ENCODE measurements at regions not wholly inside any gene's neighbourhood (a gene's known extent, or its start where the extent isn't known, plus 50 kb on each side); places are given as distances from the start of the nearest gene placed in this dataset.
A peak's percentile ranks its signal among the peaks of the same experiment; 100 is the strongest.

DNA sequence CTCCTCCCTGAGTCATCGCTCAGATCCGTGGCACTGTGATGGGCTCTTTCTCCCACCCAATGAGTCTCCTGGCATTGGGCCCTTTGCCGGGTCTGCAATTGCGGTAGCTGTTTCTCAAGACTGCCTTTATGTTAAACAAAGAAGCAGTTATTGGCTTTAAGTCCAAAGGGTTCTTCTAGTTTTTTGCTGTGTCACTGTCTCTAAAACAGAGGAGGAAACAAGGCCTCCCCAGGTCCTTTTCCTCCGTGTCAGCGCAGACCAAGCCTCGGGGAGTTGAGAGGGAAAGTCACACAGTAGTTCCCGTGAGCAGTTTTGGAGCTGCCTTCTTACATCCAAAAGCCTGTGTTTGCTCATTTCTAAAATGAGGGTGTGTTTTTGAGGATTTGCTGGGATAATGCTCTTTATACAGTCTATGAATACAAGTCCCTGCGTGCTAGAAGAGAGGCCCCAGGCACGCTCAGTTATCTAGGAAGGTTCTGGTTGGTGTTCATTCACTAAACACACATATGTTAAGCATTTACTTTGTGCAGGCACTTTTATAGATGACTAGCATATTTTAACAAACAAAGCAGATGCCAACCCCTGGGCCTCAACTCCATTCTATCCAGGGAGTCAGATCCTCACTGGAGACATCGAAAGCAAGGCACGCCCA is 126.0 kb upstream of the PZP start:
- H3K9me3 ChIP-seq: no peaks in the 10 kb centered on the region
- TF ChIP-seq, protein P1, sequence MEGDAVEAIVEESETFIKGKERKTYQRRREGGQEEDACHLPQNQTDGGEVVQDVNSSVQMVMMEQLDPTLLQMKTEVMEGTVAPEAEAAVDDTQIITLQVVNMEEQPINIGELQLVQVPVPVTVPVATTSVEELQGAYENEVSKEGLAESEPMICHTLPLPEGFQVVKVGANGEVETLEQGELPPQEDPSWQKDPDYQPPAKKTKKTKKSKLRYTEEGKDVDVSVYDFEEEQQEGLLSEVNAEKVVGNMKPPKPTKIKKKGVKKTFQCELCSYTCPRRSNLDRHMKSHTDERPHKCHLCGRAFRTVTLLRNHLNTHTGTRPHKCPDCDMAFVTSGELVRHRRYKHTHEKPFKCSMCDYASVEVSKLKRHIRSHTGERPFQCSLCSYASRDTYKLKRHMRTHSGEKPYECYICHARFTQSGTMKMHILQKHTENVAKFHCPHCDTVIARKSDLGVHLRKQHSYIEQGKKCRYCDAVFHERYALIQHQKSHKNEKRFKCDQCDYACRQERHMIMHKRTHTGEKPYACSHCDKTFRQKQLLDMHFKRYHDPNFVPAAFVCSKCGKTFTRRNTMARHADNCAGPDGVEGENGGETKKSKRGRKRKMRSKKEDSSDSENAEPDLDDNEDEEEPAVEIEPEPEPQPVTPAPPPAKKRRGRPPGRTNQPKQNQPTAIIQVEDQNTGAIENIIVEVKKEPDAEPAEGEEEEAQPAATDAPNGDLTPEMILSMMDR (IDR thresholded peaks at IDR 0.05): no peak
- no peaks in the 10 kb centered on the region for H3K4me1 ChIP-seq (ENCODE audit: control insufficient read depth in 1 of 2, low read depth in 2 of 2)
- H3K4me3 ChIP-seq: no peak overlapping the region
- DNase-seq (ENCODE audit: low spot score) (no peak), ATAC-seq (ENCODE audit: insufficient number of reproducible peaks, low FRiP score, low read depth) (no peak)
- H3K36me3 ChIP-seq: no peaks in the 10 kb centered on the region
- no peak overlapping the region for H3K27ac ChIP-seq
- H3K27me3 ChIP-seq (replicated peaks; ENCODE audit: insufficient read depth): no peaks in the 10 kb centered on the region

DNA sequence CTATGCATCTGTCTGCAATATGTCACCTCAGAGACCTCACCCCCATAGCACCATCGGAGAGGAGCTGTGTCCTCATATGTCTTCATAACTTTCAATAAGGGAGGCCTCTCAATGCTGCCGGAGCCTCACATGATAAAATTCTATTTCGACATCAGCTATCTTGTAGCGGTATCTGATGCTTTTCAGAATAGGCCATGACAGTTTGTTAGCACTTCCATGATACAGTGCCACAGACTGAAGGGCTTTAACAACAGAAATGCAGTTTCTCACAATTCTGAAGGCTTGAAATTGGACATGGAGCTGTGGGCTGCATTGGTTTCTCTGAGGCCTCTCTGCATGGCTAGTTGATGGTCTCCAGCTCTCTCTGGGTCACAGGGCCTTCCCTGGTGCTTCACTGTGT is 125.0 kb upstream of the PZP start:
- Histone ChIP-seq H3K9me3 (no peaks in the 10 kb centered on the region), H3K27ac (no peak overlapping the region), H3K27me3 (replicated peaks; ENCODE audit: insufficient read depth) (no peaks in the 10 kb centered on the region), H3K4me3 (no peak overlapping the region), H3K4me1 (ENCODE audit: control insufficient read depth in 1 of 2, low read depth in 2 of 2) (no peaks in the 10 kb centered on the region), H3K36me3 (no peaks in the 10 kb centered on the region)
- DNase-seq (ENCODE audit: low spot score): no peak
- no peak for ATAC-seq (ENCODE audit: insufficient number of reproducible peaks, low FRiP score, low read depth)
- TF ChIP-seq, protein P1 (IDR thresholded peaks at IDR 0.05): no peak

DNA sequence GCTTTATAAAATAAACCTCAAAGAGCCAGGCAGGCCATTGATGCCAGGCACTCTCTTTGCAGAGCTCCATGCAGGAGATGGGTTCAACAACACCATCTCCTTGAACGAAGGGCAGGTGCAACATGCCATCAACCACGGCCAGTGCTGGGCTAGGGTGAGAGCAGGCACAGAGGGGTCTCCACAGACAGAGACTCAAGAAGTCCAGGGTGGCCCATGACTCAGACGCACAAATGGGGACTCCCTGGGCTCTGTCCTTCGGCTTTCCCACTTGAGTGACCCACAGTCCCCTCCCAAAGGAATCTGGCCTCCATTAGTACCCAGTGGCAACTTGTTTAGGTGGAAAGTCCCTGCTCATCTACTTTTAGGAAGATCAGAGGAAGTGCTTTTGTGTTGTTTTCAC is 124.4 kb upstream of the PZP start:
- no peak overlapping the region for H3K27ac ChIP-seq
- H3K4me3 ChIP-seq: no peak overlapping the region
- DNase-seq (ENCODE audit: low spot score): no peak
- TF ChIP-seq, protein P1 (IDR thresholded peaks at IDR 0.05): no peak
- H3K27me3 ChIP-seq (replicated peaks; ENCODE audit: insufficient read depth): no peaks in the 10 kb centered on the region
- no peaks in the 10 kb centered on the region for H3K9me3 ChIP-seq
- no peak for ATAC-seq (ENCODE audit: insufficient number of reproducible peaks, low FRiP score, low read depth)
- H3K36me3 ChIP-seq: no peaks in the 10 kb centered on the region
- H3K4me1 ChIP-seq (ENCODE audit: control insufficient read depth in 1 of 2, low read depth in 2 of 2): no peaks in the 10 kb centered on the region

DNA sequence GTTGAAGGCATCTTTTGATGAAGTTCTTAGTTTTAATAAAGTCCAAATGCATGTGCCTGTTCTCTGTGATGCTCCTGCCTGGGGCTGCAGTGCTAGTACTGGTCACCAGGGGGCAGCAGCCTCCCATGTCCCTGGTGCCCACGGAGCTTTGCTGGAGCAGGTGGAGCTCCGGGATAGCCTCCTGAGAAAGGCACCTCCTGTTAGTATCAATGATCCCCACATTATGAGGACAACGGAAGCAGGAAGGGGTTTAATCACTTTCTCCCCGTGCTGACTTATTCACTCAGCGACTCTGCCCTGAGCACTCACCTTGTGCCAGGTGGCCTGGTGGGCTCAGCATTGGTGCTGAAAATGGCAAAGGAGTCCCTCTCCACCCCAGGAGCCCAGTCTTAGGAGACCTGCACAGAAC is 123.0 kb upstream of the PZP start:
- H3K27ac ChIP-seq: no peak overlapping the region
- ATAC-seq (ENCODE audit: insufficient number of reproducible peaks, low FRiP score, low read depth) (no peak), DNase-seq (ENCODE audit: low spot score) (no peak)
- H3K4me3 ChIP-seq: no peak overlapping the region
- H3K27me3 ChIP-seq (replicated peaks; ENCODE audit: insufficient read depth): no peaks in the 10 kb centered on the region
- H3K4me1 ChIP-seq (ENCODE audit: control insufficient read depth in 1 of 2, low read depth in 2 of 2): no peaks in the 10 kb centered on the region
- H3K9me3 ChIP-seq: no peaks in the 10 kb centered on the region
- TF ChIP-seq, protein P1 (IDR thresholded peaks at IDR 0.05): peak; percentile 81
- no peaks in the 10 kb centered on the region for H3K36me3 ChIP-seq

DNA sequence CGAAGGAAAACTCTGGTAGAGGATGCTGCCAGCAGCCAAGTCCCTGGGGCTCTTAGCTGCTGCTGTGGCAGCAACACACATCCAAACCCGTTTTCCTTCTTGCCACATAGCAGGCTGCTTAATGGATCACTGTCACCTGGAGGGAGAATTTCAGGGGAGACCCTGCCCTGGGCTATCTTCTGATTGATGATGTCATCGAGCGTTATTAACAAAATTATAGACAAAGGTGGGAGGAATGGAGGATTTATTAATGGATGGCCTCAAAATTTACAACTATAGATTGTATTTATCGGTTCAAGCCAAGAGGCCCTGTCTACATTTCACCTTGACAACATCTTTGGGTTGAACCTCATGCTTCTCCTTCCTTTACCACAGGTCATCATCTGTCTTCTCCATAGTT is 120.8 kb upstream of the PZP start:
- H3K4me1 ChIP-seq (ENCODE audit: control insufficient read depth in 1 of 2, low read depth in 2 of 2): no peaks in the 10 kb centered on the region
- H3K9me3 ChIP-seq: no peaks in the 10 kb centered on the region
- H3K36me3 ChIP-seq: no peaks in the 10 kb centered on the region
- no peak overlapping the region for H3K4me3 ChIP-seq
- no peak overlapping the region for H3K27ac ChIP-seq
- TF ChIP-seq, protein P1 (IDR thresholded peaks at IDR 0.05): no peak
- H3K27me3 ChIP-seq (replicated peaks; ENCODE audit: insufficient read depth): no peaks in the 10 kb centered on the region
- DNase-seq (ENCODE audit: low spot score) (no peak), ATAC-seq (ENCODE audit: insufficient number of reproducible peaks, low FRiP score, low read depth) (no peak)
